NCI-H2196 treated with DMSO at 0.1 percent for 48 hours (cell line): ENCODE measurements at regions not wholly inside any gene's neighbourhood (a gene's known extent, or its start where the extent isn't known, plus 50 kb on each side); places are given as distances from the start of the nearest gene placed in this dataset.
"Not testable (repeated sequence)": the region's sequence is repeated elsewhere in the genome, so short reads cannot be mapped to it uniquely, and the experiment has no call there.

Source experiments
- DNase-seq: peaks from one replicate; lab custom pipeline; 2025; ENCODE audit not compliant: unreplicated experiment; lab: John Stamatoyannopoulos, UW

- DNase-seq = no peak
Observed at GRCh38 chr7:46286356-46286755, 365.3 kb upstream of the IGFBP3 start.

- DNase-seq = no peak
Observed at GRCh38 chr7:46285878-46286277, 364.8 kb upstream of the IGFBP3 start.

DNA sequence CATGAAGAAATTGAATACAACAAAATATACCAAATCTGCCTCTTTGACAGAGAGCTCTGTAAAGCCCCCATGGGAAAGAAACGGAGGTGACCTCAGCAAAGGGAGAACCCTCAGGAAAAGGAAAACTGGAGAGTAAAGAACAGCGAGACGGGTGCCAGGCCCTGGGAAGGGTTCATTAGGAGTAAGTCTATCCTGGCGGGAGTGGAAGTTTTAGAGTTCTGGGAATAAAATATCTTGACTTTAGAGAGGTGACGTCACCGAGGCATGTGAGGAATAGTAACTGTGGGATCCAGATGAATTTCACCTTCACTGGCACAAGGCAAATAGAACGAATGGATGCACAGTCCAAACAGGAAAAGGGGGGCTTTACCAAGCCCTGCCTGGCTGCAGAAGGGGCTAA lies 362.8 kb upstream of the IGFBP3 start:
- no peak for DNase-seq

- no peak for DNase-seq
Observed at GRCh38 chr7:46282155-46282554, 361.1 kb upstream of the IGFBP3 start.

DNA sequence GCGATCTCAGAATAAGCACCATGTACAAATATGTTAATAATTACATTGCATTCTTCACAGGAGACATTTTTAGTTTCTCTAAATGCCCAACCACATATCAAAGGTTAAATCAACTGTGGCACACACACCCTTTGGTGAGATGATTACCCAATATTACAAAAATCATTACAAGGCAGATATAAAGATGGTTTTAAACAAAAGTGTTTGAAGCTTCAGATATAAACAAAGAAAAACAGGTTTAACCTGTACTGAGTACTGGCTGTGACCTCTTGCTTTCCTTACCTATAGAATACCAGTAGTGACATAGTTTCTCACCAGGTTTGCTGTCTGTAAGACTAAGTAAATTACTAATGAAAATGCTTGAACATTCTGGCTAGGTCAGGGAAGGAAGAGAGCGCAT lies 360.0 kb upstream of the IGFBP3 start:
- no peak for DNase-seq

- DNase-seq = no peak
Observed at GRCh38 chr7:46279290-46279689, 358.2 kb upstream of the IGFBP3 start.

DNA sequence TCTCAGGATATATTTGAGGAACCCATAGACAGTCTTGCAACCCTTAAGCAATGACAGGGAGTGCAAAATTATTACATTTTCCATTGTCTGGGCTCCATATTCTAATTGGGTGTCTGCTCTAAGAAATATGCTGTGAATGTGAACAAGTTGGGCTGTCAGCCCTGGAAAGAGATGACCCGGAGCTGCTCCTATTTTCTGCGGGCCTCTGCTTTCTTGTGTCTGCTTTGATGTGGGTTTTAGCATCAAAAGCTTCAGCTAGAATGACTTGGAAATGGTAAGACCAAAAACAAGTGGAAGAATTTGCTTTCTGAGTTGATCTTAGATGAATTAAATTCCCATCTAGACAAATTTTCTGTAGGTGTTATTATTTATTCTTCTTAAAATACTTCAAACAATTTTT lies 343.6 kb upstream of the IGFBP3 start:
- no peak for DNase-seq

DNA sequence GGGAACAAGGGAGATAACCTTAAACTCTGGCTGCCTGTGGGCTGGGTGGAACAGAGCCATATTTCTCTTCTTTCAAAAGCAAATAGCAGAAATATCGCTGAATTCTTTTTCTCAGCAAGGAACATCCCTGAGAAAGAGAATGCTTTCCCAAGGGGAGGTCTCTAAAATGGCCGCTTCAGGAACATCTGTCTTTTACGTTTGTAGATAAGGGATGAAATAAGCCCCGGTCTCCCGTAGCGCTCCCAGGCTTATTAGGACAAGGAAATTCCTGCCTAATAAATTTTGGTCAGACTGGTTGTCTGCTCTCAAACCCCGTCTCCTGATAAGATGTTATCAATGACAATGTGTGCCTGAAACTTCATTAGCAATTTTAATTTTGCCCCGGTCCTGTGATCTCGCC lies 340.6 kb upstream of the IGFBP3 start:
- DNase-seq = not testable (repeated sequence)

GRCh38 chr7:46259947-46260346 lies 338.9 kb upstream of the IGFBP3 start:
- no peak for DNase-seq

DNA sequence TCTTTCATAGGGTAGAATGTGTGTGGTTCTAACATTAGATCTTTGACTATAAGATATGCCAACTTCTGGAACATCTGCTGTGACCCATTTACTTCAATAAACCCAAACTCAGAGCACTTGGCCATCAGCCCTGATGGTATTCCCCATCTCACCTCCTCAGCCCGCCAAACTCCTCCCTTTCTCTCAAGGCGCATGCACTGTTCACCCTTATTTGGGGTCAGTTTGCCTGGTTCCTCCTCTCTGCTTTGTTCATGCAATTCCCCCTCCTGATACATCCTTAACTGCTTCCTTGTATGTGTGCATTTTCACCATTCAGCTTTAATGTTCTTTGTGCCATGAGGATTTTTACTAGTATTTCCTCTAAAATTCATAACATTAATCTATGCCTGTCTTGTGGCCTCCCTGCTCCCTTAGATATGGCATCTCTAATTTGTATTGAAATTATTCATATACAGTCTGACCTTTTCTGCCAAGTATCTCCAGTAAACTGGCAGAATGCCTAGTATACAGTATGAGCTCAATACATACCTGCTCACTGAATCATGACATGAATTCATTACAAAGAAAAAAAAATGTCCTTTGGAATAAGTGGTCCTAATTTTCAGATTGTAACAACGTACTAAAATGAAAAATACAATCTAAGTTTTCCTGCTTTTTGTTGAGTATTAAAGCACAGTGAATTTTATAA lies 336.8 kb upstream of the IGFBP3 start:
- no peak for DNase-seq

- DNase-seq = no peak
Observed at GRCh38 chr7:46256870-46257661, 336.0 kb upstream of the IGFBP3 start.

GRCh38 chr7:46253520-46253919 lies 332.4 kb upstream of the IGFBP3 start:
- DNase-seq = no peak

DNA sequence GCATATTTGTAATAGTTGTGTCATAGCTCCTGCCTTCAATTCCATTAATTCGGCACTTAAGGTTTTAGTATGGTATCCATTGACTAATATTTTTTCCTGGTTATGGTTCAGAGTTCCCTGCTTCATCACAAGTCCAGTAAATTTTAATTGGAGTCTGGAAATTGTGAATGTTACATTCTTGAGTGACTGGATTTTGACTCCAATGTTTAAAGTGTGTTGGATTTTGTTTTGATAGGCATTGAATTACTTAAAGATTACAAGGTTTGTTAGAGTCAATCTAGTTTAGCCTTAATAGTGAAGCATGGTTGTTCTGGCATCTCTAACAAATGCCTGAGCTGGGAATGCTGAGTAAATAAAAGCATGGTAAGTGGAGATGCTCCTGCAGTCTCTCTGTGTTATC lies 326.6 kb upstream of the IGFBP3 start:
- DNase-seq = no peak

DNA sequence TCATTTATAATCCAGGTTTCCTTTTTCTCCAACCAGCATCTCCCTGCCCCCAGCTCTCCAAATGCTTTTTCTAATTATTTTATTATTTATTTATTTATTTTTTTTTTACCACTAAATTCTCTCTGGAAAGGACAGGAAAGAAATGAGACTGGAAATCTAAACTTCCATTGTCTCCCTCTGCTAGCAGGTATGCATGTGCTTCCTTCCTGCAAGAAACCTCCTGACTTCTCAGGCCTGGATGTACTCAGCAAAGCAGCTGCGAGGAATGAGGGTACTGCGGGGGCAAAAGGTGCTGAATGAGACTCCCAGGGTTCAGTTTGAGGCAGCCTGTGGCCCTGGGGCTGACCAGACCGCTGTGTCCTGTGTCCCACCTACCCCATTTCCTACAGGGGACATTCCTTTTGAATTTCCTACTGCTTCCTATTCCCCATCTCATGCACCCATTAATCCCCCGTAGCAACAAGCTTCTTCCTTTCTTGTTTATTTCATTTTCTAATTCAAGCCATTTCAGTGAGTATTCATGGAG lies 324.6 kb upstream of the IGFBP3 start:
- DNase-seq = no peak

DNA sequence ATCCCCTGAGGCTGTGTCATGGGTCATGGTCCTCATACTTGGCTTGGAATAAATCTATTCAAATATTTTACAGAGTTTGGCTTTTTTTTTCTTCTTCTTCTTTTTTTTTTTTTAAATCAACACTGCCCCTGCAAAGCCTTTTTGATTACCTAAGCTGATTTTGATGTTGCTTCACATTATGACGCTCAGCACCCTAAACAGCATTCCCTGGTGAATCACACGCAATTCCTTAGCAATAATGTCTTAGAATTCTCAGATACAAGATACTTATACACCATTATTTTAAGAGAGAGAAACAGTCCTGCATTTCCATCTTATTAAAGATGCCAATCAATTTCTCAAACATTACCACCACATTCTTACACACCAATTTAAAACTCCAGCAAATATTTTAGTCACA lies 323.7 kb upstream of the IGFBP3 start:
- DNase-seq = no peak

GRCh38 chr7:46243406-46243805 lies 322.3 kb upstream of the IGFBP3 start:
- no peak for DNase-seq

- DNase-seq = no peak
Observed at GRCh38 chr7:46239846-46240245, 318.8 kb upstream of the IGFBP3 start.

- DNase-seq = no peak
Observed at GRCh38 chr7:46237466-46237865, 316.4 kb upstream of the IGFBP3 start.

- no peak for DNase-seq
Observed at GRCh38 chr7:46233585-46234329, 312.7 kb upstream of the IGFBP3 start.

DNA sequence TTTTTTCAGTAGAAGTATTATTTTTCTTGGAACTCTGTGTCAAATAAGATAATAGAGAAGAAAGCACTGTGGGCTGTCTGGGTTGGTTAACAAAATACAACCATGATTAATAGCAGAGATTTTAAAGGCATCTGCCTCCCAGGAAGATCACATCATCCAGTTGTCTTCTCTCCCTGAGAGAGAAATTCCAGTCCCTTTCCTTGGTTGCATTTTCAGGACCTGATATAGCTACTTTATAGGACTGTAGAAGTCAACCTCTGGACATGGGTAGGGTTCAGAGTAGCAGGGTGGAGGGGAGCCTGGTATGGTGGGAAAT lies 309.9 kb upstream of the IGFBP3 start:
- DNase-seq = no peak

DNA sequence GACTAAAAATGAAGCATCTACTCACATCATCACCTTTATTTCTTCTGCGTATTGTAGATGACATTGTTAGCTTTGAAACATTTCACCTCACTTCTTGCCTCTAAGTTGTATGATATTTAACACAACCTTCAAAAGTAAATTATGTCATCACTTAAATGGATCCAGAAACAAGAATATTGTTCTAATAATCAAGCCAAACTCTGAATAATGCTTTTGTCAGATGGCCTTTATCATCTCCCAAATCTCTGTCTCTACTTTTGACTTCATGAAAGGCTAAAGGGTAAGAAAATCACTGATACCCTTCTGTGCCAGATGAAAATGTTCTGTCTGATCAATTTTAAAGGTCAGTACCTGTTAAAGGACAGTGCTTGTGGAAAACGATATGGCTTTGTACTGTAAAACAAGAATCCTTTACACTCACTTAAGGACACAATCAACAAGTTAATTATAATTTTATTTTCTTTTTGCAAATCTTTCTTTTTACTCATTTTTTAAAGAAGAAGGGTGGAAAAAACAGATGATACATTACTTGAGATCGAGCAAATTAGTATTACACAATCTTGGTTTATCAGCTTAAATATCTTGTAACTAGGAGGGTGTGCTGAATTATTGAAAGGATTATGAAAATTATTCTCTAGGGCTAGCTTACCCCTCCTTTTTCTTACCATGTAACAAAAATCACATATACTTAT lies 309.4 kb upstream of the IGFBP3 start:
- no peak for DNase-seq
